ENCODE measurements at regions not wholly inside any gene's neighbourhood (a gene's known extent, or its start where the extent isn't known, plus 50 kb on each side); places are given as distances from the start of the nearest gene placed in this dataset.

GRCh38 chr5:103498800-103499551, 63.6 kb downstream of the NUDT12 start:
- DNase-seq = no peak

- no peak for DNase-seq
Measured at GRCh38 chr5:103498211-103498610, 64.4 kb downstream of the NUDT12 start.

DNA sequence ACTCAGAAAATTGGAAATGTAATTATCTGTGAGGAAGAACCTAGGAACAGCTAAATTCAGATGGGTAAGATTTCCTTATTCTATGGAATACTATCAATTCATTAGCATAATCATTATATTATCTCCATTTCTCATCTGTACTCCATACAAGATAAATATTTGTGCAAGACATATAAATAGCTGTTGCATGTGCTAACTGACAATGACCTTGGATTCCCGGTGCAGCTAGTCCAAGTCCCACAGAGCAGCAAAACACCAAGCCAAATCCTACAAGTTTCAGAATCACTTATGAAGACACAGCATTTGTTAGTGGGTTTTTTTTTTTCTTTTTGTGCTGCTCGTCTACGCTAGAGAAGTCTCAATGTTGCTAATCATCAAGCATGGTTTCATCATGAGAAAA, 64.8 kb downstream of the NUDT12 start:
- no peak for DNase-seq

DNA sequence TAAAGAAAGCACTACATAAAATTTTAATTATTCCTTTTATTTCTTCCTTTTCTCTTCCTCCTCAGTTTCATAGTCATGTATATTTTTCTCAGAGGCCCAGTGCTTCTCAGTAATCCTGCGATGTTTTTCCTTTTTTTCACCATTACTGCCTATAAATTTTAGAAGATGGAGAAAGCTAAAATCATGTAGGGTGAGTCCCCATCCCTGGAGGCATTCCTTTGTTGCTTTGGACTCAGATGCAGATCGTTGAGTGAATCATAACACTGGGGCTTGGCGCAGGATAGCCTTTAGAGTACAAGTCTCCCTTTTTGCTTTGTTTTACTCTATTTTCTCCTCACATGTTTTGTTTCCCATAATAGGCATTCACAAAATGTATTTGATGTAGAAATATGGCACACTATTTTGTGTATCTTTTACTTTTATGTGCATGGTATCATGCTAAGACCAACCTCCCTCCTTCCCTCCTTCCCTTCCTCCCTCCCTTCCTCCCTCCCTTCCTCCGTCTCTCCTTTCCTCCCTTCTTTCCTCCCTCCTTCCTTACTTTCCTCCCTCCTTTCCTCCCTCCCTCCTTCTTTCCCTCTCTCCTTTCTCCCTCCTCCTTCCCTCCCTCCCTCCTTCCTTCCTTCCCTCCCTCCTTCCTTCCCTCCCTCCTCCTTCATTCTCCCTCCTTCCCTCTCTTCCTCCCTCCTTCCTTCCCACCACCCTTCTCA, 72.4 kb downstream of the NUDT12 start:
- DNase-seq = no peak

DNA sequence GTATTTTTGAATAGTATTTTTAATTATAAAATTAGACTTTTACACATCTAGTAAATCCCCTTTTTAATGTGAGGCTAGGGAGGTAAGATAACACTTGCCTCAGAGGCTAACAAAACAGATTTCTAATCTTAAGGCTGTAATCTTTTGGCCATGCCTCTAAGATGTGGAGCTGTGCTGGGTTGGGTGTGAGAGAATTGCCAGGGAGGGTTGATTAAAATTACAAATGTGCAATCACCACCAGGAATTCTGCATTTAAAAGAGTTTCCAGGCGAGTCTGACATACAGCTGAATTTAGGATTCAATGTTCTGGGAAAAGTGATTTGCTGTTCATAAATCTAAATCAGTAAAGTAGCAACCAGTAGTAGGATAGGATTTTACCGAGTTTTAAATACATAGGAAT, 73.3 kb downstream of the NUDT12 start:
- no peak for DNase-seq

DNA sequence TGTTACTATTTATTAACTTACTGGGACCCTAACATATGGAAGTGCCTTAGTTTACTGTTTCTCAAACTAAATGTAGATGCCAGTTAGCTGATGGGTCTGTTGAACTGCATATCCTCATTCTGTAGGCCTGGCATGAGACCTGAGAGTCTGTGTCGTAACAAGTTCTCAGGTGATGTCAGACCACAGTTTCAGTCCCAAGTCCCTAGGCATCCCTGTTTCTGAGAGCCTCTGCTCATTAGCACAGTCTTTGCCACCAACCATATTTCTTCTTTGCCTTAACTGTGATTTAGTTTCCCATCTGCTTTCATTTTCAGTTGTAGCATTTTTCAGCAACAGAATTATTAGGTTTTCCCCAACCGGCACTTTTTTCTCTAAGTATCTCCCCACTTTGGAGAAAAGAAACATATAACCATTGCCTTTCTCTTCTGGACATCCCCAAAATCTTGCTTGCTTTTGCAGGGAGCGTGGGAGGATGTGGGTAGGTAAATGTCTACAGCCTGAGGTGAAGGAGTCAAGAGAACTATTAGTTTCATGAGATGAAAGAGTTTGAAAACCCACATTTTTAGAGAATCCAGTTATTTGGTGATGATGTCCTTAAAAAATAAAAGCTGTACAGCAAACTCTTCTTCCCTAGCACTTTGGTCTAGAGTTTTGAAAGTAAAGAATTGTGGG, 74.6 kb downstream of the NUDT12 start:
- no peak for DNase-seq

- no peak for DNase-seq
Measured at GRCh38 chr5:103487218-103487617, 75.4 kb downstream of the NUDT12 start.

DNA sequence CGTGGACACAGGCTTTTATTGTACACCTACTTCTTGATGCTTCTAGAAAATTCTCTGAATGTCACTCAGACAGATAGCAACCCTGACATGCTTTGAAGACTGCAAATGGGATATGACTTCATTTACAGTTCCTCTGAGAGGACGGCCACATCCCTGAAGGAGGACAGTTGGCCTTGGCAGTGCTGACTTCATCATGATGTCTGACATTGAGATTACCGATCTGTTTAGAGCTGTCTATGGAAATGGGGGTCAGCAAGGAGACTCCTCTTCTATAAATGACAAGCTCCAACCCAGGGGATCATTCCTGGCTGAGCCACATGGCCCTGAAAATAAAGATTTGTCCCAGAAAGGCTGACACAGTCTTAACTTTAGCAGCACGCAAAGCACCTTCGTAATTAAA, 75.8 kb downstream of the NUDT12 start:
- no peak for DNase-seq

- no peak for DNase-seq
Measured at GRCh38 chr5:103480246-103480645, 82.3 kb downstream of the NUDT12 start.

DNA sequence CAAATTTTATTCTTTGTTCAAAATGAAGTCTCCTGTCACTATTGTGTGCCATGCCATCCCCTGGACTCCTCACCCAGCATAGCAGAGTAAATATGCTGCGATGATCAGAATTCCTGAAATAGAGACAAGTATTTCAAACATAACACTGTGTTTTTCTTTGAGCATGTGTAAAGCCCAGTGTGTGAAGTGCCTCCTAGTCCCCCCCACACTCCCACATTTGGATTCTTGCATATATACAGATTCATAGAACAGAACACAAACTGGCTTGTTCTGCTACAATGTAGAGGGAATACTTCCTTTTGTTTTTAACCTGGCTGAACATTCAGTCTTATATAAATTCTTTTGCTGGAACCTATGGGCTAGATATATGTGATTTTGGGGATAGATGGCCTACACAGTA, 84.9 kb downstream of the NUDT12 start:
- no peak for DNase-seq

- no peak for DNase-seq
Measured at GRCh38 chr5:103476811-103477210, 85.8 kb downstream of the NUDT12 start.

- DNase-seq = peak; percentile 20
Measured at GRCh38 chr5:103475629-103476240, 86.9 kb downstream of the NUDT12 start.

GRCh38 chr5:103474677-103475076, 87.9 kb downstream of the NUDT12 start:
- DNase-seq = no peak

GRCh38 chr5:103473725-103474124, 88.9 kb downstream of the NUDT12 start:
- DNase-seq = no peak

DNA sequence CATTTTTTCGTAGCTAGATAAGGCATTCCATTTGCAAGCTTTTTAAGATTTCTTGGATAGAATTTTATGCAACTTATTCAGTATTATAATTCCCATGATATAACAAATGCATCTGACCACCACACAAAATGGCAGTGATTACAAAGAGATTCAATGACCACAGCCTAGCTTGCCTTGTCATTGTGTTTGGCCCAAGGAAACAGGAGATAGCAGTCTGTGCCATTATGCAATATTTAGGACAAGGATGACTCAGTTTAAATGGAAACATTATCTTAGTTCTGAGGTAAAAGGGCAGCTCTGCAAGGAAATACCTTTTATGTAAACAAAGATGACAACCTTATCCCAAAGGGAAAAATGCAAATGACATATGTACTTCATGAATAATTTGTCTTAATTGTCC, 89.8 kb downstream of the NUDT12 start:
- no peak for DNase-seq

DNA sequence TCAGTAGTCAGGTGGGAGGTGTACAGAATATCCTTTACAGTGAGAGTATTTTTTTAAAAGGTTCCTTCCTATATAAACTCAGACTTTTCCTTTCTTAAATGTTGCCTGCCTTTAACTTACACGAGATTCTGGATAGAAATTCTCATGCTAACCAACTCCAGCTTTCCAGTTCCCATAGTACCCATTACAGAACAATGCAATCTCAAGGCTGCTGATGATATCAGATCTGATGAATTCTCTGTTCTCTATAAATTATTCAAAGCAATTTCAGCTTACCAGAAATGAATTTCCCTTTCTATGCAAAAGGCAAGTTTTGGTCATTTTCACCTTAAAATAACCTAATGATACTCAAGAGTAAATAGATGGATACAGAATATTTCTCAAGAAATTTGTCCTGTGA, 90.3 kb downstream of the NUDT12 start:
- no peak for DNase-seq

GRCh38 chr5:103469288-103470040, 93.1 kb downstream of the NUDT12 start:
- DNase-seq = no peak

DNA sequence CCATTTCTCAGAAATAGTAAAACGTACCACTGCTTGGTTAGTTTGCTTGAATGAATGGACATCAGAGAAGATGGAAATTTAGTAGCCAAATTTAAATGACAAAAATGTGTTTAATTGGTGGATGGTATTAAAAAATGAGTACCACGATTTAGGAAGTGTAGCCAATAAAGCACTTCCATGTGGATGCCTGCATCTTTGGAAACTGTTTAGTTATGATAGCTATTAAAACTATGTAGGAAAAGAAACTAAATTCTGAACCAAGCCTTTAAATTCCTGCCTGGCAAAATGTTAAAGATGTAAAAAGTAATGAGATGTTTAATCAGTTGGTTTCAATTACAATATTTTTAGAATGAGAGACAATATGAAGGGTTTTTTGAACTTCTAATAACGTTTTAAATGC, 94.8 kb downstream of the NUDT12 start:
- no peak for DNase-seq

GRCh38 chr5:103466495-103466894, 96.1 kb downstream of the NUDT12 start:
- no peak for DNase-seq

DNA sequence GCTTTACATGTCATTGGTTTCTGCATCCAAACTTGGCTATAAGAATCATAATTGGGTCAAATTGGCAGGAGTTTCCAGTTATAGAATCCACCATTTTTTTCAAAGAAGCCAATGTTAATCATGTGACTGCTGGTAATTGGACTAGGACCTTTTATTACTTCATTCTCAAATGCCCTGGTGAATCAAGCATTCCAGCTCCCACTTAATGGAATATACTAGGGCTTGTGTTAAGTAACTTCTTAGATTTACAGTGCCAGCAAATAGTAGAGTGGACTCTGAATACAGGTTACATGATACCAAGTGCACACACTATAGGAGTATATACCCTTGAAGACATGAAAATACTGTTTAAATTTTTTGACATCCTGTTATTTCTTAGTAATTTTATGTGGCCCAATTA, 96.7 kb downstream of the NUDT12 start:
- no peak for DNase-seq

DNA sequence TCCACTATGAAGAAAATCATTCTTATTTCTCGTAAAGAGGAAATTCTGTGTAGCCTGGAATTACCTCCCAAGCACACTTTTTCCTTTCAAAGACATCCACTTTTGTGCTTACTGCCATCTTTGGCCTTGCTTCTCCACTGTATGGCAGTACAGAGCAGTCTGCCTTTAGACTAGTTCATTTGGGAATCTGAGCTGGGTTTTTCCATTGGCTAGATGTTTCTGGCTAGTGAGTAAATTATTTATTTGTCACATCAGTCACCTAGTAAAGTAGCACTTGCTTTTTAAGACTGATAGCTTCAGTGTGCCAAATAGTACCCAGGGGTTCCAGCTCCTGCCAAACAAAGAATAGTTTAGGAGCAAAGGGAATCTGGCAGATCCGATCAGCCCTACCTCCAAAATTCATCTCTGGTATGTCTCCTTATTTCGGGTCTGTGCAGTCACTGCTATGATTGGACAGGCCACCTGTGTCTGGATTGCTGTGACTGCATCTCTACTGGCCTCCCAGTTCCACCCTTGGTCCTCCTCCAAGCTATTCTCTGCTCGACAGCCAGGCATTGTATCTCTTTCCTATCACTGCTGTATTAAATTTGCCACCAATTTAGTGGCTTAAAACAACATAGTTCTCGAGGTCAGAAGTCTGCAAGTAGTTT, 97.6 kb downstream of the NUDT12 start:
- no peak for DNase-seq

DNA sequence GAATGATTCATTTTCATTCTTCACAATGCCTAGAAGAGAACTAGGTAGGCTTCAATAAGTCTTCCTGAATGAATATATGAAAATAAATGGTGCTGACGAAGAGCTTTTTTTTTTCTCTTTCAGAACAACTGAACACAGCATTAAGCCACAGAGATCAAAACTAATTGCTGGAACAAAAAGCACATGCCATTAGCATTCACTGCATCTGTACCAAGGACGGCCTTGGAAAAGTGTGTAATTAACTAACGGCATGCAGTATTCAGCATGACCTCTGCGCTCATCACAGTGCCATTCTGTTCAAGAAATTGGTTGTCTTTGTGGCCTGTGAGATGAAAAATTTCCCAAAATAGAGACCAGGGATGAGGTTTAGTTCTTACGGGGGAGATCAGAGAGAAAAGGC, 99.3 kb downstream of the NUDT12 start:
- DNase-seq = no peak
